ACHN (cell line): ENCODE measurements at regions not wholly inside any gene's neighbourhood (a gene's known extent, or its start where the extent isn't known, plus 50 kb on each side); places are given as distances from the start of the nearest gene placed in this dataset.

Experiments used
- DNase-seq: peaks from one replicate; pipeline ENCODE4 v3.0.0-alpha.2; 2015
- in situ Hi-C: cut with HindIII; loops from 2 replicates; pipeline ENCODE4 v1.10.0; 2017; ENCODE audit warnings: low sequenced_read_pairs, low pct_ligation_motif_present, low pct_unique_long_range_greater_than_20kb

DNA sequence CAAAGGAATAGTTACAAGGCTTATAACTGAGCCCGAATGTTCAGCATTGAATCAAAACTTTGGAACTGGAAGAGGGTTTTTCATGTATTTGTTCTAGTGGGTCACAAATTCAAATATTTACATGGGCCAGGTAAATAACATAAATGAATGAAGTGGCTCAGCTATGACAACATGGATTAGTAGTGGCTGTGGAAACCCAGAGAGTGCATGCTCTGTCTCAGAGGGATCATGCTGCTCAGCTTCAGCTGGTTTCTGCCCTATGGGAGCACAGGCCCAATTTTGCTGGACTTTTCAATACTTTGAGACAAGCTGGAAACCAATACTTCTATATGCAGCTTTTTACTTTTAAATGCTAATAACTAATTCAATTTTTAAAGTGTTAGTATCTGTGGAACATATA is 394.0 kb upstream of the TEX13C start:
- no peak for DNase-seq
- in situ Hi-C loops: no loop called here

DNA sequence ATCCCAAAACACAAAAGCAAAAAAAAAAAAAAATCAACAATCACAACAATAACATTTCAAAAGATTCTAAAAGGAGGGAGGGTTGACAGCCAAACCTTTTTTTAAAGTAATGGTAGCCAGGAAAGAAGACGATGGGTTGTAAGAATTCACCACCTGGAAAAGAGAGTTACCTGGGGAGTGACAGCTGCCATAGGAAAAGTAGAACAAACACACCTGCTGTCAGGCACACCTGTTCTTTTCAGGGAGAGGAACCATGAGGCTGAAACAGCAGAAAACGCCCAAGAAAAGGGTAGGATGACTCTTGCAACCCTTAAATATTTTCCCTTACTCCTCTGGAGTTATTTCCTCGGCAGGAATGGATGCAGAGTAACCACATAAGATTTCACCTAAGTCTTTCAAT is 388.4 kb upstream of the TEX13C start:
- in situ Hi-C loops: no loop called here

DNA sequence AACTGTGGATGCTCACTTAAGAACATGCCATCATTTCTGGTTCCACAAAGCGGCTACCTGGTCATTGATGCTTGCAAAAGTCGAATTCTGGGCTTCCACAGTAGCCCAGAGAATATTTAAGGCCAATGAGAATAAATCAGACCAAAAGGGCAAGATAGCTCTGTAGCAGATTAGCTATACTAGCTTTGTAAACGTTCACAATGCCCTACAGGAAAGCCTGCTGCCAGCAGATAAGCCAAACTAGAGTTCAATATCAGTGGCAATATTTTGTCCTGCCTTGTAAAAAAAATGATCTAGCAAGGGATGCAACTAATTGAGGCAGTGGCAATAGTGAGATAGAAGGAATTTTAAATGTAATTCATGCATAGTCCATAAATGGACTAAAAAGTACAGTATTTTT is 387.7 kb upstream of the TEX13C start:
- in situ Hi-C loops: no loop called here
- DNase-seq: no peak

More for the DNA sequence above, 388.4 kb upstream of the TEX13C start:
- DNase-seq: no peak

DNA sequence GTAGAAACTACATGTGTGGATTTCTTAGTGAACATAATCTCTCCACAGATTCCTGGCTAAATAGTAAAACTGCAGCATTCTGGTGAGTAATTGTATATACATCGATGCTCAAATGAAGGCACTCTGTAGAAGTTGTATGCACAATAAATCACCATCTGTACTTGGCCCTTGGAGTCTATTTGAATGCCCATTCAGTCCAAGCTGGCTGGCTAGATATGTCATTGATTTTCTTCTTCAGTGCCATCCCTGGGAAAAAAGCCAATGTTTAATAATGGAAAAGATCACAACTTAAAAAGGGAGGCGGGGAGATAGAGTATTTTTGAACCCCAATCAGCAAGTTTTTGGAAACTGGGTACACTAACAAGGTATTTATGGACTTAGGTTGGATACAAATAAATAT is 381.0 kb upstream of the TEX13C start:
- no peak for DNase-seq
- in situ Hi-C loops: no loop called here

DNA sequence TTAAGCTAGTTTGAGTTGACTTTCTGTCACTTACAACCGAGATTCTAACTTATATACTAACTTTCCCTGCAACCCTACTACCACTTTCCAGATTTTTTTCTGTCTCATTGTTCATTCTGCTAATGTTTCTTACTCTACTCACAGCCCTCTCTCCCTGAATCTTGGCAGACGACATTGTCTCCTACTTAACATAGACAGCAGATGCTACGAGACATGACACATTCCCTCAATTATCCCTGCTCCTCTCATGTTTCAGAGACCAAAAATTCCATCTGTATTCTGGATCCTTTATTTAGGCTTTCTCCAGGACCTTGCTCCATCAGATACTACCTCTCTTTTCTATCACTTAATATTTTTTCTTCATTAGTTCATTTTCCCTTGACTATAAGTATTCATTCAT is 379.1 kb upstream of the TEX13C start:
- no peak for DNase-seq
- in situ Hi-C loops: no loop called here

DNA sequence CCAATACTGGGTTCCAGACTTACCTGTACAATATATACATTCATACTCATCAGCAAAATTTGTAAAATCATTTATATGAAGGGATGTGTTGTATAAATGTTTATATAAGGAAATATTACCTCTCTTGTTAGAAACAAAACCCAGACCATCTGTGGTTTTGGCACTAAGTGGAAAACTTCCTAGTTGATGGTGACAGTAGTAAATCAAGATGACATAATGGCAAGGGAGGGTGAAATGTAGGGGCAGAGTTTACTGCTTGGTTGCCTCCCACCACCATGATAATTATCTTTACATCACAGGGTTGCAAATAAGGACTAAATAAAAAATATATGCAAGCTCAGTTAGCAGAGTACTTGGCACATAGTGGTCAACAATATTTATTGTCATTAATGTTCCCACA is 365.3 kb upstream of the TEX13C start:
- no peak for DNase-seq
- in situ Hi-C loops: no loop called here

DNA sequence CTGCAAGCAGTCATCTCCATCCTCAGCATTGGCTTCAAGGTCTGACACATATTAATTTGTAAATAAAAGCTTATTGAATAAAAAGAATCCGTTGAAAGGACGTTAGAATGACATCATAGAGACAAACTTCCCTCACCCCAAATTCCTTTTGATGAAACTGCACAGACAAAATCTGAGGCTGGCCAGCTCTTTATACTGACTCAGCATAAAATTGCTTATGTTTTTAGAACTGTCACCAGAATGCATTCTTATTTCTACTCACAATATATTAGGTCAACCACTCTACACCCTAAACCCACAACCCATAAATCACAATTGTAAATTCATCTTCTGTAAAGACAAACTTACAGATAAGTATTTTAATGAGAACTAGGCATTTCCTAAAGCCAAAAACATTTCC is 359.2 kb upstream of the TEX13C start:
- DNase-seq: no peak
- in situ Hi-C loops: no loop called here

DNA sequence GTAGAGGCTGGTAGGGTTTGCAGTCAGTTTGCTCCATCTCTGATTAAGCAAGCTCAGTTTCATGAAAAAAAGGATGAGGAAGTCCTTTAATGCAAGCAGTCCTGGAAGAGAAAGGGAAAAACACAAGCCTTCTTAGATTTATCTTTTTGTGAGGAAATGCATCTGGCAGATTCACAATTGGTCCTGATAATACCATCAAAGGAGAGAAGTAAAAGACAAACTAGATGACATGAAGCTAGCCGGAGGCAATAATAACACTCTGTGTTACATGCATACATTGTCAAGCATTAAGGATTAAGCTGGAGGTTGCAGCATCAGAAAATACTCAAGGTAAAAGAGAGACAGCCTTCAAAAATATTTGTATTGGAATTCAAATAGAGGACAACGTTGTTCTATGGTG is 356.0 kb upstream of the TEX13C start, which contains the start of gene TENM1:
TSS of gene TENM1 (minus strand) at position 101 of the 400 bp plus-strand sequence.
- in situ Hi-C loops: no loop called here
- DNase-seq: no peak

DNA sequence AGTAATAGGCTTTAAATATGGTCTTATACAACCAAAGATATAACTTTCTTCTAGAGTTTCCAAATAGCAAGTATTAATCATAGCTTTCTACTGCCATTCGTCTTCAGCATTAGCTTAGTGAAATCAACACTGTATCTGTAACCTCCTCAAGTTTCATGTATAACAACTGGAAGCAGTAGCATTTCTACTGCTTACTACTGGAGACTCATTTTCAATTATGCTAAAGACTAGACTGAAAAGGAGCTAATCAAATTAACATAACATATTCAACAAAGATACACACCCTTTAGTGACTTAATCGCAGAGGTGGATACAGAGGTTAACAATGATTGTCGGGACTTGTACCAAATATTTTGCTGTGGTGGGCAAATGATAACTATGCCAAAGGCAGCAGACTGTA is 344.2 kb upstream of the TEX13C start:
- no peak for DNase-seq
- in situ Hi-C loops: no loop called here

DNA sequence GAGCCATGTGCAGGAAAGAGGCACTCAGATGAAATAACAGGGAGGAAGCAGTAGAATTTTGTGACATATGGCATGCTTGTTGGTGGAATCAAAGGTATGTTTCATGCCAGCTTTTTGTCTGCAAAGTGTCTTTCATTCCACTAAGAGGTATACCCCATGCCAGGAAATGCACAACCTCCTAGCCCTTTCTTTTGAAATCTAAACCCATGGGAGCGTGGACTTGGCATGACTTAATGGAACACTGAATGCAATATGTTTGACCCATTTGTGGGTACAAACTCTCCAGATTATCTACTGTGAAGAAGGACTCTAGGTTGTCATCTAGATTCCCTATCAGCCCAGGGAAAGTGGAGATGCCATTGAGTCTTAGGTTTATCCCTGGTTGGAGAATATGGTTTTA is 338.3 kb upstream of the TEX13C start:
- in situ Hi-C loops: no loop called here
- DNase-seq: no peak

DNA sequence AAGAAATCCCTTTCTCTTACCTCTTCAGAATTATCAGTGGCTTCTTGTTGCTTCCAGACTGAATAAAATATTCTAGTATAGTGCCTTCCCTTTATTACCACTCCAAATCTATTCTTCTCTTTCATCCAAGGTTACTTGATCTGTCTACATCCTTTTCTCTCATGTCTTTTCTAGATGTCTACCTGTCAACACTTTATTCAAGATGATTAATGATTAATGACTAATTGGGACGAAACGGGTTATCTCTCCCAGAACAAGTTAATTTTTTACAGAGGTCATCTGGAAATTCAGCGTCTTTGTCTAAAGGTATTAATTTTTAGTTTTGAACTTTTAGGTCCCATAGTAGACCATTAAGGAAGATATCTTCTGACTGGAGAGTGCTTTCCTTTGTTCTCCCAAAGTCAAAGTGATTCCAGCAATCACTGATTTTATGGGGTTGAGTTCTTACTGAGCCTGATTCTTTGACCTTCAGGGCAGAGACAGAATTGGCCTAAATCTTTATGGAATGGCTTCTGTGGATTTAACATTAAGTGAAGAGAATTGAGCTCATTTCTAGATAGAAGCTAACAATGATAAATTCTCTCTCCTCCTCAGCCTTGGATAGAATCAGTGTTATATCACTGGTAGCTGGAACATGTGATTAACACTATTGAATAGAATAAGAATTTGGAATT is 335.4 kb upstream of the TEX13C start:
- in situ Hi-C loops: no loop called here
- no peak for DNase-seq

DNA sequence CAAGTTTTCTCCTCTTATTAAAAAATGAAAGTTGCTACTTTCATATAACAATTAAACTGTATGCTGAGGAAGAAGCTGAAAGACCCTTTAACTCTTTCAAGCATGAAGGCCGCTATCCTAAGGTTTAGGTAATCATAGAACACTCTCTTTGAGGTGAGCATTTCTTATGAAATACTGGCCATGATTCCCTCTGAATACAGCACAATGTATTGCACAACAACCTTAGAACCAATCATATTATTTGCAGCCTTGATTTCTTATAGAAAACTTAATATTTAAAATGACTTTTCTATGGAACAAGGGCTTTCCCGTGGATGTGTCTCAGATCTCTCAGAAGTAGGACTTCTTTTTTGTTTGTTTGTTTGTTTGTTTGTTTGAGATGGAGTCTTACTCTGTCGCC is 333.4 kb upstream of the TEX13C start:
- in situ Hi-C loops: no loop called here
- DNase-seq: no peak

DNA sequence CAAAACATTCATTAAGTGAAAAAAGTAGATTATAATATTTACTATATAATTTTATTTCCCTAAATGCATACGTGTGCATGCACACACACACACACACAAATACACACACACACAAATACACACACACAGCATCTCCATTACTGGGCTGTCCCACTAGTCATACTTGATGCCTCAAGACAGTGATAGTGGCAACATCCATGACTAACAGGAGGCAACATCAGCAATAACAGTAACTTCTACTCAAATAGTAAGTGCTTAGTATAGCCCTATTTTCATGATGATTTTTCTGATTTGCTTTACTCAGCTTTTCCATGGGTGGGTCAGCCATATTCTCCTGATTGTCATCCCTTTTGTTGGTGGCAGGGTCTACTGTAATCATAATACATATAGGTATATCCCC is 325.9 kb upstream of the TEX13C start:
- no peak for DNase-seq
- in situ Hi-C loops: no loop called here

DNA sequence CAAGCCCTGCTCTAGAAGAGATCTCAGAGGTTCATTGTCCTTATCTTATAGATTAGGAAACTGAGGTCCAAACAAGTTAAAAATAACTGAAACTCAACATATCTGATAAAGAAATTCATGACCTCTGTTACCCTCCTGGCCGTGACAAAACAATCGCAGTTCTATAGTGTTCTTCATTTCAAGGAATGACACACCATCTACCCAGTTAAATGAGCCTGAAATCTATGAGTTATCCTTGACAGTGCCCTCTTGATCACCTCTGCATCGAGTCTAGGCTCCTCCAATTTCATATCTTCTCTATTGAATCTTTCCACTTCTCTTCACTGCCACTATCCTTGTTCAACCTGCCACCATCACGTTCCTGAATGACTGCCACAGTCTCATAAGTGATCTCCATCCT is 325.3 kb upstream of the TEX13C start:
- DNase-seq: no peak

DNA sequence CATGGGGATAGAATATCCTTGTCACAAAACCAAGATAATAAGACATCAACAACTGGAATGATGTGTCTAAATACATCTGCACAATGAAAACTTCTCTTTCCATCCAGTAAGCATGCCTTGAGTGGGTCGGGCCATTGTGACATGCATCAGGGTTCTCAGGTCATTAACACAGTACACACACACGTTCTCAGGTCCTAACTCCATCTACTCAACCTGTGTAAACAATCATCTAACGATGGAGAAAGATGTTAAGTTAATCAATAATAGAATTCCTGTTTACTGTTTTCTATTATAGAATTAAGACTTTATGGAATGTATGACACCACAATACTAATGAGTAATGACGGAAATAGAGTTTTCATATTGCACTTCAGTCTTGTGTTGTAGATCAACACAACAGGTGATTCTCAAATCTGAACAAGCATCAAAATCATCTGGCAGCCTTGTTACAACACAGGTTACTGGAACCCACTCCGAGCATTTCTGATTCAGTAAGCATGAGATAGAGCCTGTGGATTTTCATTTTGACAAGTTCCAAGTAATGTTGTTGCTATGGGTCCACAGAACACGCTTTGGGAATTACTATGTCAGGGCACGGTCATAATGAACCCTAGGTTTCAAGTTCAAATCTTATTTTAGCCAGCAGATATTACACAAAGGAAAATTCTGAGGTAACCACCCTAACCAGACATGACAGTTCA is 315.8 kb upstream of the TEX13C start:
- no peak for DNase-seq
- in situ Hi-C loops: no loop called here

More for the DNA sequence above, 325.3 kb upstream of the TEX13C start:
- in situ Hi-C loops: no loop called here

DNA sequence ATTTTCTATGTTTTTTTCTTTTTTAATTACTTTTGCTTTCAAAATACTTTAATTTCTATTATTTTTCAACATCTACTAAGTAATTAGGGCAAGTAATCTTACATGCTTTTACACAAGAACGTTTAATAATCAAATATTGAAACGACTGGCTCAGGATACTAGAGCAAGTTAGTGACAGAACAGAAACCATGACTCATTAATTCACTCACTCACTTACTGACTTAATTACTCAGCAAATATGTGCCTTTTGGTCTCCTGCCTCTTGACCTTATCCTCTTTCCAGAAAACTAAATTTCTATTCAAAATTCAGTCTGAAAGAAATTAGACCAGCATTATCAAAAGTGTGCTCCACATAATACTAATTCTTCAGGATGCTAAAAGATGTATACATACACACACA is 314.9 kb upstream of the TEX13C start:
- DNase-seq: no peak
- in situ Hi-C loops: no loop called here

DNA sequence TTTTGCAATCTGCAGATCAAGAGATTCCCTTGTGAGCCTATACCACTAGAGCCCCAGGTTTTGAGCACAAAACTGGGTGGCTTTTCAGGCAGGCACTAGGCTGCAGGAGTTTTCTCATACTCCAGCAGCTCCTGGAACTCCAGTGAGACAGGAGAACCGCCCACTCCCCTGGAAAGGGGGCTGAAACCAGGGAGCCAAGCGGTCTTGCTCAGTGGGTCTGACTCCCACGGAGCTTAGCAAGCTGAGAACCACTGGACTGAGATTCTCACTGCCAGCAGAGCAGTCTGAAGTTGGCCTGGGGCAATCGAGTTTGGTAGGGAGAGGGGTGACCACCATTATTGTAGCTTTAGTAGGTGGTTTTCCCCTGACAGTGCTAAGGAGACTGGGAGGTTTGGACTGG is 313.8 kb upstream of the TEX13C start:
- in situ Hi-C loops: no loop called here
- no peak for DNase-seq

DNA sequence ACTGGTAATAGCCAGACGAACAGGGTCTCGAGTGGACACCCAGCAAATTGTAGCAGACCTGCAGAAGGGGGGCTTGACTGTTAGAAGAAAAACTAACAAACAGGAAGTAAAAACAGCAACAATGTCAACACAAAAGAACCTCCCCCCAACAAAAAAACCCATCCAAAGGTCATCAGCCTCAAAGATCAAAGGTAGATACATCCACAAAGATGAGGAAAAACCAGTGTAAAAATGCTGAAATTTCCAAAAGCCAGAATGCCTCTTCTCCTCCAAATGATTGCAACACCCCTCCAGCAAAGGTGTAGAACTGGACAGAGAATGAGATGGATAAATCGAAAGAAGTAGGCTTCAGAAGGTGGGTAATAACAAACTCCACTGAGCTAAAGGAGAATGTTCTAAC is 313.0 kb upstream of the TEX13C start:
- DNase-seq: no peak
- in situ Hi-C loops: no loop called here

DNA sequence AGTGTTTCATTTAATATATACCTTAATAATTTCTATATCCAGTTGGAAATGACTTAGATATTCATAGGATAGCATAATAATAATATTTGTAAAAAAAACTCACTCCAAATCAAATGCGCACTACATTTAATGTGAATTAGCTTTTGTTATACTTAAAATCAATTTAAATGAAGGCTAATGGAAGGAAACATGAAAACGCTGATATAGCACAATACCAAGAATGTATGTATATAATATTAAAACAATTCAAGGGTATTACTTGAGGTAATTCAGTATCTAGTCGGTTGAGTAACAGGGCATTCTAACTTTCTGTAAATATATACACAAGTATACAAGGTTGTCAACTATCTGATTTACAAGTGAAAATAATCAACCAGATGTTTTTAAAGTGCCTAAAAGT is 307.1 kb upstream of the TEX13C start:
- DNase-seq: no peak
- in situ Hi-C loops: no loop called here

DNA sequence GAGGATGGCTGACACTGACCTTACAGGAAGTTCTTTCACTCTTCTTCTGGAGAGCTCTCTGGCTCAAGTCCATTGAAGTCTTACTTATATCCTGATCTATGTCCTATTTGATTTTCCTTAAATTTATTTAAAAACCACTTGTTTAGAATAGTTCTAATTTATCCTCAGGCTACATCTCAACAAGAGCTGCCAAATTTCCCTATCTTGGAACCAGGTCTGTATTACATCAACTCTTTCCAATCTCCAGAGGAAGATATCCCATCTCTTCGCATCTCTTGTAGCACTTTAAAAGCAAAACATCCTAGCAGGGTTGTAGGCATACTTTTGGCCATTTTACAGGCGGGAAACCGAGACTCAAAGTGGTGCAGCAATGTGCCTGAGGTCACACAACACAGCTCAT is 290.5 kb upstream of the TEX13C start:
- in situ Hi-C loops: no loop called here
- no peak for DNase-seq
